WTC11 (cell line): ENCODE measurements at regions not wholly inside any gene's neighbourhood (a gene's known extent, or its start where the extent isn't known, plus 50 kb on each side); places are given as distances from the start of the nearest gene placed in this dataset.

Experiments used
- ATAC-seq: fragments of 200-7000 bp; cut with Tn5 transposase; 2 replicates; pipeline ENCODE4 v1.10.0; 2021; ENCODE audit warnings: mild to moderate bottlenecking, moderate library complexity
- CTCF ChIA-PET: fragments of 300-600 bp; sonication (Branson Sonifier 250); formaldehyde crosslinking; loops from one replicate; lab custom pipeline; 2021; ENCODE audit warnings: antibody characterized with exemption; lab: Charles Lee
- POLR2A ChIA-PET: fragments of 350-600 bp; sonication (Branson Sonifier 250); formaldehyde crosslinking; loops from one replicate; lab custom pipeline; 2021; ENCODE audit warnings: antibody characterized with exemption; lab: Charles Lee
- DNase-seq: peaks from one replicate; pipeline ENCODE4 v3.0.0; 2021; ENCODE audit warnings: low spot score
- H3K27ac Mint-ChIP-seq: 2 replicates; pipeline ENCODE4 v1.8.0; 2021; ENCODE audit warnings: mixed read lengths
- H3K27me3 Mint-ChIP-seq: 2 replicates; pipeline ENCODE4 v1.8.0; 2021; ENCODE audit warnings: low read depth, mild to moderate bottlenecking, moderate library complexity, mixed read lengths
- H3K36me3 Mint-ChIP-seq: 2 replicates; pipeline ENCODE4 v1.8.0; 2021; ENCODE audit warnings: mixed read lengths
- H3K4me1 Mint-ChIP-seq: 2 replicates; pipeline ENCODE4 v1.8.0; 2022; ENCODE audit warnings: mixed read lengths
- H3K4me3 Mint-ChIP-seq: 2 replicates; pipeline ENCODE4 v1.8.0; 2021; ENCODE audit warnings: mild to moderate bottlenecking, moderate library complexity, mixed read lengths
- H3K9me3 Mint-ChIP-seq: 2 replicates; pipeline ENCODE4 v1.8.0; 2021; ENCODE audit warnings: mixed read lengths
- CREM ChIP-seq: sonication (generic); formaldehyde crosslinking; IDR thresholded peaks from 2 replicates; pipeline ENCODE4 v1.8.1; 2022; ENCODE audit warnings: mild to moderate bottlenecking, missing genetic modification reagents, moderate library complexity
- ETV6 ChIP-seq: sonication (generic); formaldehyde crosslinking; IDR thresholded peaks from 2 replicates; pipeline ENCODE4 v1.8.1; 2022; ENCODE audit warnings: mild to moderate bottlenecking, missing genetic modification reagents
- GRHL2 ChIP-seq: fragments of 250-450 bp; sonication (Bioruptor Pico); IDR thresholded peaks from 2 replicates; pipeline ENCODE4 v1.8.0; 2022; ENCODE audit warnings: mild to moderate bottlenecking, moderate library complexity; ENCODE audit not compliant: insufficient replicate concordance, severe bottlenecking
- KAT7 ChIP-seq: sonication (generic); formaldehyde crosslinking; IDR thresholded peaks from 2 replicates; pipeline ENCODE4 v1.8.1; 2023; ENCODE audit warnings: missing genetic modification reagents, mild to moderate bottlenecking, borderline replicate concordance
- NR1H2 ChIP-seq: sonication (generic); formaldehyde crosslinking; IDR thresholded peaks from 2 replicates; pipeline ENCODE4 v1.9.0; 2021; ENCODE audit warnings: mild to moderate bottlenecking, moderate library complexity, missing genetic modification reagents
- NR2C2 ChIP-seq: sonication (generic); formaldehyde crosslinking; IDR thresholded peaks from 2 replicates; pipeline ENCODE4 v1.8.0; 2022; ENCODE audit warnings: mild to moderate bottlenecking, missing genetic modification reagents
- NR3C1 ChIP-seq: sonication (generic); formaldehyde crosslinking; conservative IDR thresholded peaks from 2 replicates; pipeline ENCODE4 v1.8.1; 2023; ENCODE audit warnings: low read depth, mild to moderate bottlenecking, missing genetic modification reagents
- SP1 ChIP-seq: sonication (generic); formaldehyde crosslinking; conservative IDR thresholded peaks from 2 replicates; pipeline ENCODE4 v1.8.1; 2022; ENCODE audit warnings: missing genetic modification reagents
- TEAD4 ChIP-seq: sonication (generic); formaldehyde crosslinking; IDR thresholded peaks from 2 replicates; pipeline ENCODE4 v1.8.0; 2022; ENCODE audit warnings: mild to moderate bottlenecking, missing genetic modification reagents
- ZNF425 ChIP-seq: fragments of 250-450 bp; sonication (Bioruptor Pico); conservative IDR thresholded peaks from 2 replicates; pipeline ENCODE4 v1.9.0; 2021; ENCODE audit warnings: mild to moderate bottlenecking
- TF ChIP-seq, protein P1 (sequence below): sonication (generic); formaldehyde crosslinking; IDR thresholded peaks from 2 replicates; pipeline ENCODE4 v1.8.1; 2022; ENCODE audit warnings: mild to moderate bottlenecking, moderate library complexity, missing genetic modification reagents
- TF ChIP-seq, protein P2 (sequence below): fragments of 250-450 bp; sonication (Bioruptor Pico); IDR thresholded peaks from 2 replicates; pipeline ENCODE4 v1.9.0; 2021; ENCODE audit warnings: mild to moderate bottlenecking
- TF ChIP-seq, protein P3 (sequence below): sonication (generic); formaldehyde crosslinking; IDR thresholded peaks from 2 replicates; pipeline ENCODE4 v1.8.1; 2022; ENCODE audit warnings: low read depth, missing genetic modification reagents, borderline replicate concordance
- TF ChIP-seq, protein P4 (sequence below): sonication (generic); formaldehyde crosslinking; IDR thresholded peaks from 2 replicates; pipeline ENCODE4 v1.8.1; 2023; ENCODE audit warnings: mild to moderate bottlenecking, missing genetic modification reagents, moderate library complexity
- TF ChIP-seq, protein P5 (sequence below): sonication (generic); formaldehyde crosslinking; IDR thresholded peaks from 2 replicates; pipeline ENCODE4 v1.8.0; 2022; ENCODE audit warnings: mild to moderate bottlenecking, missing genetic modification reagents
- TF ChIP-seq, protein P6 (sequence below): sonication (generic); formaldehyde crosslinking; IDR thresholded peaks from 2 replicates; pipeline ENCODE4 v1.8.0; 2023; ENCODE audit warnings: mild to moderate bottlenecking, missing genetic modification reagents
- TF ChIP-seq, protein P7 (sequence below): fragments of 250-450 bp; sonication (Bioruptor Pico); IDR thresholded peaks from 2 replicates; pipeline ENCODE4 v2.1.2; 2022; ENCODE audit warnings: mild to moderate bottlenecking, moderate library complexity

DNA sequence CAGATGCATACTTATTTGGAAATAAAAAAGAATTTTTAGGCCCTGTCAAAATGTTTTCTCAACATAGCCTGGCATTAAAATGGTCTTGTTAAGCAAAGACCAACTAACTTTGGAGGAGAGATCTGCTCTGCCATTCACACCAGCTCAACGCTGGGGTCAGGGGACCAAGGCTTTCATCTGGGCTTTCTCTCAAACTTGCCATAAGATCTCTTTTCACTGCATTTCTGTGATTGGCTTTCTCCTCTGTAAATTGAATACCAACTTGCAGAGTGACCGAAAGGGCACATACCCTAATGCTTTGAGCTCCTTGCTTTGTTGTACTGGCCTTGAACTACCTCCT, 71.2 kb downstream of the MYCN start (continued):
- TF ChIP-seq ZNF425 (no peak), CREM (CRISPR knock-in tag) (no peak), ETV6 (CRISPR knock-in tag) (no peak), TEAD4 (CRISPR knock-in tag) (no peak), SP1 (CRISPR knock-in tag) (no peak)
- TF ChIP-seq, protein P1, sequence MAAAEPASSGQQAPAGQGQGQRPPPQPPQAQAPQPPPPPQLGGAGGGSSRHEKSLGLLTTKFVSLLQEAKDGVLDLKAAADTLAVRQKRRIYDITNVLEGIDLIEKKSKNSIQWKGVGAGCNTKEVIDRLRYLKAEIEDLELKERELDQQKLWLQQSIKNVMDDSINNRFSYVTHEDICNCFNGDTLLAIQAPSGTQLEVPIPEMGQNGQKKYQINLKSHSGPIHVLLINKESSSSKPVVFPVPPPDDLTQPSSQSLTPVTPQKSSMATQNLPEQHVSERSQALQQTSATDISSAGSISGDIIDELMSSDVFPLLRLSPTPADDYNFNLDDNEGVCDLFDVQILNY: no peak
- TF ChIP-seq, protein P2, sequence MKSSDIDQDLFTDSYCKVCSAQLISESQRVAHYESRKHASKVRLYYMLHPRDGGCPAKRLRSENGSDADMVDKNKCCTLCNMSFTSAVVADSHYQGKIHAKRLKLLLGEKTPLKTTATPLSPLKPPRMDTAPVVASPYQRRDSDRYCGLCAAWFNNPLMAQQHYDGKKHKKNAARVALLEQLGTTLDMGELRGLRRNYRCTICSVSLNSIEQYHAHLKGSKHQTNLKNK (CRISPR knock-in tag): no peak
- TF ChIP-seq, all 79 proteins: peak for 0

DNA sequence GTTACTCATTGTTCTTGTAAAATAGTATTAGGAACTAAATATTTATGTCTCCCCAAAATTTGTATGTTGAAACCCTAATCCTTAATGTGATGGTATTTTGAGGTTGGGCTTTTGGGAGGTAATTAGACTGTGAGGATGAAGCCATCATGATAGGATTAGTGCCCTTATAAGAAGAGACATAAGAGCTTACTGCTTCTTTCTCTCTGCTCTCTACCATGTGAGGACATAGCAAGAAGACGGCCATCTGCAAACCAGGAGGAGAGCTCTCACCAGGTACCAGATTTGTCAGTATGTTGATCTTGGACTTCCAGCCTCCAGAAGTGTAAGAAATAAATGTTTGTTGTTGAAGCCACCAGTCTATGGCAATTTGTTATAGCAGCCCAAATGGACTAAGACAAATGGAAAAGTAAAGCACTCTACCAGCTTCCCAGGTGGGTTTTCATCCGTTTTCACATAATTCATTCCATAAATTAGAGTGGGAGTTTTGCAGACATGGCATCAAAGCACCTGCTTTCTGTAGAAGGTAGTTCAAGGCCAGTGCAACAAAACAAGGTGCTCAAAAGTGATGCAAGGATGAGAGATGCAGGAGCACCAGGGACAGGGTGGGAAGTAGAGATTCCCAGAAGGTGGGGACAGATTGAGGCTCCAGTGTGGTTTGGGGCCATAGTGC, 70.7 kb downstream of the MYCN start:
- DNase-seq: no peak
- no peak overlapping the region for H3K4me3 Mint-ChIP-seq
- no peaks in the 10 kb centered on the region for H3K9me3 Mint-ChIP-seq
- no peak overlapping the region for H3K27ac Mint-ChIP-seq
- POLR2A ChIA-PET: no interaction called here
- TF ChIP-seq, protein P3, sequence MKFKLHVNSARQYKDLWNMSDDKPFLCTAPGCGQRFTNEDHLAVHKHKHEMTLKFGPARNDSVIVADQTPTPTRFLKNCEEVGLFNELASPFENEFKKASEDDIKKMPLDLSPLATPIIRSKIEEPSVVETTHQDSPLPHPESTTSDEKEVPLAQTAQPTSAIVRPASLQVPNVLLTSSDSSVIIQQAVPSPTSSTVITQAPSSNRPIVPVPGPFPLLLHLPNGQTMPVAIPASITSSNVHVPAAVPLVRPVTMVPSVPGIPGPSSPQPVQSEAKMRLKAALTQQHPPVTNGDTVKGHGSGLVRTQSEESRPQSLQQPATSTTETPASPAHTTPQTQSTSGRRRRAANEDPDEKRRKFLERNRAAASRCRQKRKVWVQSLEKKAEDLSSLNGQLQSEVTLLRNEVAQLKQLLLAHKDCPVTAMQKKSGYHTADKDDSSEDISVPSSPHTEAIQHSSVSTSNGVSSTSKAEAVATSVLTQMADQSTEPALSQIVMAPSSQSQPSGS: no peak
- TF ChIP-seq GRHL2 (CRISPR knock-in tag): no peak
- TF ChIP-seq, protein P4, sequence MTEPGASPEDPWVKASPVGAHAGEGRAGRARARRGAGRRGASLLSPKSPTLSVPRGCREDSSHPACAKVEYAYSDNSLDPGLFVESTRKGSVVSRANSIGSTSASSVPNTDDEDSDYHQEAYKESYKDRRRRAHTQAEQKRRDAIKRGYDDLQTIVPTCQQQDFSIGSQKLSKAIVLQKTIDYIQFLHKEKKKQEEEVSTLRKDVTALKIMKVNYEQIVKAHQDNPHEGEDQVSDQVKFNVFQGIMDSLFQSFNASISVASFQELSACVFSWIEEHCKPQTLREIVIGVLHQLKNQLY (CRISPR knock-in tag): no peak
- TF ChIP-seq NR3C1 (CRISPR knock-in tag): no peak
- TF ChIP-seq, protein P5, sequence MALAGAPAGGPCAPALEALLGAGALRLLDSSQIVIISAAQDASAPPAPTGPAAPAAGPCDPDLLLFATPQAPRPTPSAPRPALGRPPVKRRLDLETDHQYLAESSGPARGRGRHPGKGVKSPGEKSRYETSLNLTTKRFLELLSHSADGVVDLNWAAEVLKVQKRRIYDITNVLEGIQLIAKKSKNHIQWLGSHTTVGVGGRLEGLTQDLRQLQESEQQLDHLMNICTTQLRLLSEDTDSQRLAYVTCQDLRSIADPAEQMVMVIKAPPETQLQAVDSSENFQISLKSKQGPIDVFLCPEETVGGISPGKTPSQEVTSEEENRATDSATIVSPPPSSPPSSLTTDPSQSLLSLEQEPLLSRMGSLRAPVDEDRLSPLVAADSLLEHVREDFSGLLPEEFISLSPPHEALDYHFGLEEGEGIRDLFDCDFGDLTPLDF: no peak
- TF ChIP-seq NR1H2 (CRISPR knock-in tag): no peak
- TF ChIP-seq, protein P6, sequence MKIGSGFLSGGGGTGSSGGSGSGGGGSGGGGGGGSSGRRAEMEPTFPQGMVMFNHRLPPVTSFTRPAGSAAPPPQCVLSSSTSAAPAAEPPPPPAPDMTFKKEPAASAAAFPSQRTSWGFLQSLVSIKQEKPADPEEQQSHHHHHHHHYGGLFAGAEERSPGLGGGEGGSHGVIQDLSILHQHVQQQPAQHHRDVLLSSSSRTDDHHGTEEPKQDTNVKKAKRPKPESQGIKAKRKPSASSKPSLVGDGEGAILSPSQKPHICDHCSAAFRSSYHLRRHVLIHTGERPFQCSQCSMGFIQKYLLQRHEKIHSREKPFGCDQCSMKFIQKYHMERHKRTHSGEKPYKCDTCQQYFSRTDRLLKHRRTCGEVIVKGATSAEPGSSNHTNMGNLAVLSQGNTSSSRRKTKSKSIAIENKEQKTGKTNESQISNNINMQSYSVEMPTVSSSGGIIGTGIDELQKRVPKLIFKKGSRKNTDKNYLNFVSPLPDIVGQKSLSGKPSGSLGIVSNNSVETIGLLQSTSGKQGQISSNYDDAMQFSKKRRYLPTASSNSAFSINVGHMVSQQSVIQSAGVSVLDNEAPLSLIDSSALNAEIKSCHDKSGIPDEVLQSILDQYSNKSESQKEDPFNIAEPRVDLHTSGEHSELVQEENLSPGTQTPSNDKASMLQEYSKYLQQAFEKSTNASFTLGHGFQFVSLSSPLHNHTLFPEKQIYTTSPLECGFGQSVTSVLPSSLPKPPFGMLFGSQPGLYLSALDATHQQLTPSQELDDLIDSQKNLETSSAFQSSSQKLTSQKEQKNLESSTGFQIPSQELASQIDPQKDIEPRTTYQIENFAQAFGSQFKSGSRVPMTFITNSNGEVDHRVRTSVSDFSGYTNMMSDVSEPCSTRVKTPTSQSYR (CRISPR knock-in tag): no peak
- TF ChIP-seq, protein P1: no peak
- TF ChIP-seq KAT7 (CRISPR knock-in tag): no peak
- no peak for TF ChIP-seq NR2C2 (CRISPR knock-in tag)
- TF ChIP-seq, protein P7, sequence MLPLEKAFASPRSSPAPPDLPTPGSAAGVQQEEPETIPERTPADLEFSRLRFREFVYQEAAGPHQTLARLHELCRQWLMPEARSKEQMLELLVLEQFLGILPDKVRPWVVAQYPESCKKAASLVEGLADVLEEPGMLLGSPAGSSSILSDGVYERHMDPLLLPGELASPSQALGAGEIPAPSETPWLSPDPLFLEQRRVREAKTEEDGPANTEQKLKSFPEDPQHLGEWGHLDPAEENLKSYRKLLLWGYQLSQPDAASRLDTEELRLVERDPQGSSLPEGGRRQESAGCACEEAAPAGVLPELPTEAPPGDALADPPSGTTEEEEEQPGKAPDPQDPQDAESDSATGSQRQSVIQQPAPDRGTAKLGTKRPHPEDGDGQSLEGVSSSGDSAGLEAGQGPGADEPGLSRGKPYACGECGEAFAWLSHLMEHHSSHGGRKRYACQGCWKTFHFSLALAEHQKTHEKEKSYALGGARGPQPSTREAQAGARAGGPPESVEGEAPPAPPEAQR (CRISPR knock-in tag): no peak
- peaks cover 42% of the 10 kb centered on the region for H3K4me1 Mint-ChIP-seq
- H3K27me3 Mint-ChIP-seq: peaks cover 2% of the 10 kb centered on the region; the same call in 1 of the 2 replicates
- CTCF ChIA-PET: interaction anchor here (1.5 to 1.9 kb wide), 2 partner anchors 23 to 72 kb away, joined by 8 to 9 read pairs; no protein-coding TSS in a partner anchor
- no peak for ATAC-seq
- no peaks in the 10 kb centered on the region for H3K36me3 Mint-ChIP-seq
